ENCODE measurements at regions not wholly inside any gene's neighbourhood (a gene's known extent, or its start where the extent isn't known, plus 50 kb on each side); places are given as distances from the start of the nearest gene placed in this dataset.

DNA sequence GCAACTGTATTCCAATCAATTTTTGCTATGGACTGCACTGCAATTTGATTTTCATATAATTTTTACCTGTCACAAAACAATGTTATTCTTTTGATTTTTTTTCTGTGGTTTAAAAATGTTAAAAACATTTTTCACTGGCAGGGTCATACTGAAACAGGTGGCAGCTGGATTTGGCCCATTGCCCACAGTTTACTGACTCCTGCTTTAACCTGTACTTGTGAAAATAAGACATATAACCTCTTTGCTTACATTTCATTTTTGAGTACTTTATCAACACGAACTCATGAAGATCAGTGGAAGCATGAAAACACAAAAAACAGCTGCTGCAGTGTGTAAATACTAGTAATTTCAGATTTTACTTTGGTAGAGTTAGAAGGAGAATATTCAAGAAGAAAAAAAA lies 313.1 kb downstream of the WDR72 start:
- 0% methylated on average over 1 of the region's 1 CpG for WGBS (ENCODE audit: low lambda C conversion rate)
- Histone ChIP-seq H4K20me1 (ENCODE audit: insufficient read depth) (no peaks in the 10 kb centered on the region), H3K4me2 (no peak overlapping the region), H3K36me3 (replicated peaks in 1 of 2; ENCODE audit: control insufficient read depth in 1 of 2, insufficient read depth in 2 of 2, low read length in 1 of 2) (no peaks in the 10 kb centered on the region), H3K79me2 (ENCODE audit: insufficient read depth) (no peaks in the 10 kb centered on the region), H3K9me2 (no peaks in the 10 kb centered on the region), H2AFZ (ENCODE audit: low read depth) (no peak overlapping the region), H3K9me3 (no peaks in the 10 kb centered on the region), H3K27ac (ENCODE audit: low read depth in 2 of 2, low read length in 1 of 2) (no peak overlapping the region), H3K9ac (no peak overlapping the region), H3F3A (replicated peaks; ENCODE audit: insufficient read depth) (no peaks in the 10 kb centered on the region), H3K4me3 (ENCODE audit: low read depth in 2 of 2, low read length in 1 of 2) (no peak overlapping the region), H3K4me1 (ENCODE audit: control insufficient read depth in 1 of 2, insufficient read depth in 2 of 2, low read depth in 1 of 2, low read length in 1 of 2) (no peaks in the 10 kb centered on the region), H3K27me3 (ENCODE audit: insufficient read depth) (no peaks in the 10 kb centered on the region)
- CTCF ChIA-PET: no interaction called here
- POLR2A ChIA-PET: no interaction called here
- no peak for TF ChIP-seq CHD2 (IDR thresholded peaks at IDR 0.05; ENCODE audit: low read length, partially characterized antibody)
- TF ChIP-seq, protein P1, sequence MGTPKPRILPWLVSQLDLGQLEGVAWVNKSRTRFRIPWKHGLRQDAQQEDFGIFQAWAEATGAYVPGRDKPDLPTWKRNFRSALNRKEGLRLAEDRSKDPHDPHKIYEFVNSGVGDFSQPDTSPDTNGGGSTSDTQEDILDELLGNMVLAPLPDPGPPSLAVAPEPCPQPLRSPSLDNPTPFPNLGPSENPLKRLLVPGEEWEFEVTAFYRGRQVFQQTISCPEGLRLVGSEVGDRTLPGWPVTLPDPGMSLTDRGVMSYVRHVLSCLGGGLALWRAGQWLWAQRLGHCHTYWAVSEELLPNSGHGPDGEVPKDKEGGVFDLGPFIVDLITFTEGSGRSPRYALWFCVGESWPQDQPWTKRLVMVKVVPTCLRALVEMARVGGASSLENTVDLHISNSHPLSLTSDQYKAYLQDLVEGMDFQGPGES (IDR thresholded peaks at IDR 0.05; ENCODE audit: low read depth, low read length): no peak
- no peak for TF ChIP-seq RFX5 (IDR thresholded peaks at IDR 0.05; ENCODE audit: low read length)
- TF ChIP-seq, protein P2, sequence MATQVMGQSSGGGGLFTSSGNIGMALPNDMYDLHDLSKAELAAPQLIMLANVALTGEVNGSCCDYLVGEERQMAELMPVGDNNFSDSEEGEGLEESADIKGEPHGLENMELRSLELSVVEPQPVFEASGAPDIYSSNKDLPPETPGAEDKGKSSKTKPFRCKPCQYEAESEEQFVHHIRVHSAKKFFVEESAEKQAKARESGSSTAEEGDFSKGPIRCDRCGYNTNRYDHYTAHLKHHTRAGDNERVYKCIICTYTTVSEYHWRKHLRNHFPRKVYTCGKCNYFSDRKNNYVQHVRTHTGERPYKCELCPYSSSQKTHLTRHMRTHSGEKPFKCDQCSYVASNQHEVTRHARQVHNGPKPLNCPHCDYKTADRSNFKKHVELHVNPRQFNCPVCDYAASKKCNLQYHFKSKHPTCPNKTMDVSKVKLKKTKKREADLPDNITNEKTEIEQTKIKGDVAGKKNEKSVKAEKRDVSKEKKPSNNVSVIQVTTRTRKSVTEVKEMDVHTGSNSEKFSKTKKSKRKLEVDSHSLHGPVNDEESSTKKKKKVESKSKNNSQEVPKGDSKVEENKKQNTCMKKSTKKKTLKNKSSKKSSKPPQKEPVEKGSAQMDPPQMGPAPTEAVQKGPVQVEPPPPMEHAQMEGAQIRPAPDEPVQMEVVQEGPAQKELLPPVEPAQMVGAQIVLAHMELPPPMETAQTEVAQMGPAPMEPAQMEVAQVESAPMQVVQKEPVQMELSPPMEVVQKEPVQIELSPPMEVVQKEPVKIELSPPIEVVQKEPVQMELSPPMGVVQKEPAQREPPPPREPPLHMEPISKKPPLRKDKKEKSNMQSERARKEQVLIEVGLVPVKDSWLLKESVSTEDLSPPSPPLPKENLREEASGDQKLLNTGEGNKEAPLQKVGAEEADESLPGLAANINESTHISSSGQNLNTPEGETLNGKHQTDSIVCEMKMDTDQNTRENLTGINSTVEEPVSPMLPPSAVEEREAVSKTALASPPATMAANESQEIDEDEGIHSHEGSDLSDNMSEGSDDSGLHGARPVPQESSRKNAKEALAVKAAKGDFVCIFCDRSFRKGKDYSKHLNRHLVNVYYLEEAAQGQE (IDR thresholded peaks at IDR 0.05; ENCODE audit: low read depth, low read length): no peak
- no peak for TF ChIP-seq ELF1 (IDR thresholded peaks at IDR 0.05)
- no peak for TF ChIP-seq RAD21 (IDR thresholded peaks at IDR 0.05; ENCODE audit: low read length)
- TF ChIP-seq EP300 (IDR thresholded peaks at IDR 0.05; ENCODE audit: borderline replicate concordance in 1 of 2, low read depth in 1 of 2, low read length in 1 of 2): no peak
- TF ChIP-seq, protein P3, sequence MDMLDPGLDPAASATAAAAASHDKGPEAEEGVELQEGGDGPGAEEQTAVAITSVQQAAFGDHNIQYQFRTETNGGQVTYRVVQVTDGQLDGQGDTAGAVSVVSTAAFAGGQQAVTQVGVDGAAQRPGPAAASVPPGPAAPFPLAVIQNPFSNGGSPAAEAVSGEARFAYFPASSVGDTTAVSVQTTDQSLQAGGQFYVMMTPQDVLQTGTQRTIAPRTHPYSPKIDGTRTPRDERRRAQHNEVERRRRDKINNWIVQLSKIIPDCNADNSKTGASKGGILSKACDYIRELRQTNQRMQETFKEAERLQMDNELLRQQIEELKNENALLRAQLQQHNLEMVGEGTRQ (IDR thresholded peaks at IDR 0.05; ENCODE audit: borderline replicate concordance, low read depth, low read length): no peak
- TF ChIP-seq, protein P4, sequence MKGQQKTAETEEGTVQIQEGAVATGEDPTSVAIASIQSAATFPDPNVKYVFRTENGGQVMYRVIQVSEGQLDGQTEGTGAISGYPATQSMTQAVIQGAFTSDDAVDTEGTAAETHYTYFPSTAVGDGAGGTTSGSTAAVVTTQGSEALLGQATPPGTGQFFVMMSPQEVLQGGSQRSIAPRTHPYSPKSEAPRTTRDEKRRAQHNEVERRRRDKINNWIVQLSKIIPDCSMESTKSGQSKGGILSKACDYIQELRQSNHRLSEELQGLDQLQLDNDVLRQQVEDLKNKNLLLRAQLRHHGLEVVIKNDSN (IDR thresholded peaks at IDR 0.05; ENCODE audit: borderline replicate concordance, low read depth): no peak
- DNase-seq: no peak

DNA sequence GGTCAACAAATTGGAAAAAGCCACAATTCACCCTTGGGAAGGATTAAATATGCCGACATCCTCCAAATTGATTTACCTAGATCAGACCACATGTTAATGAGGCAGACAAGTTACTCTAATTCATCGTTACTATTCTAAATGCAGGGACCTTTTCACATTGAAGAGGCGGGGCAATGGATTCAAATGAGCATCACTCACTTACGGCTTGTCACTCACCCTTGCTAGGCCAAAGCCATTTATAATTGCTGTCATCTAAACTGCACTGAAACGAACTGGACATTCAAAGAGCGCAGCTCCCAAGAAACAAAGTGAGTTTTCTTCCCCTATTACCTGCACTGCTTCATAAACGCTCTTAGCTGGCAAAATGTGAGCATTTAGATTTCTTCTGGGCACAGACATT lies 313.9 kb downstream of the WDR72 start:
- H3K4me3 ChIP-seq (ENCODE audit: low read depth in 2 of 2, low read length in 1 of 2): no peak overlapping the region
- no peaks in the 10 kb centered on the region for H3K27me3 ChIP-seq (ENCODE audit: insufficient read depth)
- H3K4me1 ChIP-seq (ENCODE audit: control insufficient read depth in 1 of 2, insufficient read depth in 2 of 2, low read depth in 1 of 2, low read length in 1 of 2): no peaks in the 10 kb centered on the region
- POLR2A ChIA-PET: no interaction called here
- H3K79me2 ChIP-seq (ENCODE audit: insufficient read depth): no peaks in the 10 kb centered on the region
- H3K27ac ChIP-seq (ENCODE audit: low read depth in 2 of 2, low read length in 1 of 2): no peak overlapping the region
- no peaks in the 10 kb centered on the region for H4K20me1 ChIP-seq (ENCODE audit: insufficient read depth)
- no peak overlapping the region for H3K4me2 ChIP-seq
- no peaks in the 10 kb centered on the region for H3K36me3 ChIP-seq (replicated peaks in 1 of 2; ENCODE audit: control insufficient read depth in 1 of 2, insufficient read depth in 2 of 2, low read length in 1 of 2)
- no peak for DNase-seq
- no peaks in the 10 kb centered on the region for H3K9me3 ChIP-seq
- H3K9ac ChIP-seq: no peak overlapping the region
- H3F3A ChIP-seq (replicated peaks; ENCODE audit: insufficient read depth): no peaks in the 10 kb centered on the region
- 16% methylated on average over 7 of the region's 7 CpGs for WGBS (ENCODE audit: low lambda C conversion rate)
- H2AFZ ChIP-seq (ENCODE audit: low read depth): no peak overlapping the region
- CTCF ChIA-PET: no interaction called here
- H3K9me2 ChIP-seq: no peaks in the 10 kb centered on the region
- no peak for TF ChIP-seq ELF1 (IDR thresholded peaks at IDR 0.05)
- TF ChIP-seq, protein P1 (IDR thresholded peaks at IDR 0.05; ENCODE audit: low read depth, low read length): no peak
- TF ChIP-seq GABPA (IDR thresholded peaks at IDR 0.05; ENCODE audit: low read depth): no peak
- no peak for TF ChIP-seq RFX5 (IDR thresholded peaks at IDR 0.05; ENCODE audit: low read length)
- TF ChIP-seq NRF1 (IDR thresholded peaks at IDR 0.05; ENCODE audit: low read depth, low read length): no peak
- no peak for TF ChIP-seq CHD2 (IDR thresholded peaks at IDR 0.05; ENCODE audit: low read length, partially characterized antibody)
- no peak for TF ChIP-seq POLR2AphosphoS5 (IDR thresholded peaks at IDR 0.05; ENCODE audit: low read depth, low read length)
- TF ChIP-seq, protein P5, sequence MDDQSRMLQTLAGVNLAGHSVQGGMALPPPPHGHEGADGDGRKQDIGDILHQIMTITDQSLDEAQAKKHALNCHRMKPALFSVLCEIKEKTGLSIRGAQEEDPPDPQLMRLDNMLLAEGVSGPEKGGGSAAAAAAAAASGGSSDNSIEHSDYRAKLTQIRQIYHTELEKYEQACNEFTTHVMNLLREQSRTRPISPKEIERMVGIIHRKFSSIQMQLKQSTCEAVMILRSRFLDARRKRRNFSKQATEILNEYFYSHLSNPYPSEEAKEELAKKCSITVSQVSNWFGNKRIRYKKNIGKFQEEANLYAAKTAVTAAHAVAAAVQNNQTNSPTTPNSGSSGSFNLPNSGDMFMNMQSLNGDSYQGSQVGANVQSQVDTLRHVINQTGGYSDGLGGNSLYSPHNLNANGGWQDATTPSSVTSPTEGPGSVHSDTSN (IDR thresholded peaks at IDR 0.05): no peak
- TF ChIP-seq TCF12 (IDR thresholded peaks at IDR 0.05): no peak
- TF ChIP-seq TAF1 (IDR thresholded peaks at IDR 0.05; ENCODE audit: borderline replicate concordance, low read depth, low read length): no peak
- TF ChIP-seq, protein P6, sequence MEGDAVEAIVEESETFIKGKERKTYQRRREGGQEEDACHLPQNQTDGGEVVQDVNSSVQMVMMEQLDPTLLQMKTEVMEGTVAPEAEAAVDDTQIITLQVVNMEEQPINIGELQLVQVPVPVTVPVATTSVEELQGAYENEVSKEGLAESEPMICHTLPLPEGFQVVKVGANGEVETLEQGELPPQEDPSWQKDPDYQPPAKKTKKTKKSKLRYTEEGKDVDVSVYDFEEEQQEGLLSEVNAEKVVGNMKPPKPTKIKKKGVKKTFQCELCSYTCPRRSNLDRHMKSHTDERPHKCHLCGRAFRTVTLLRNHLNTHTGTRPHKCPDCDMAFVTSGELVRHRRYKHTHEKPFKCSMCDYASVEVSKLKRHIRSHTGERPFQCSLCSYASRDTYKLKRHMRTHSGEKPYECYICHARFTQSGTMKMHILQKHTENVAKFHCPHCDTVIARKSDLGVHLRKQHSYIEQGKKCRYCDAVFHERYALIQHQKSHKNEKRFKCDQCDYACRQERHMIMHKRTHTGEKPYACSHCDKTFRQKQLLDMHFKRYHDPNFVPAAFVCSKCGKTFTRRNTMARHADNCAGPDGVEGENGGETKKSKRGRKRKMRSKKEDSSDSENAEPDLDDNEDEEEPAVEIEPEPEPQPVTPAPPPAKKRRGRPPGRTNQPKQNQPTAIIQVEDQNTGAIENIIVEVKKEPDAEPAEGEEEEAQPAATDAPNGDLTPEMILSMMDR (IDR thresholded peaks at IDR 0.05): no peak
- no peak for TF ChIP-seq EP300 (IDR thresholded peaks at IDR 0.05; ENCODE audit: borderline replicate concordance in 1 of 2, low read depth in 1 of 2, low read length in 1 of 2)
- no peak for TF ChIP-seq FOXM1 (IDR thresholded peaks at IDR 0.05; ENCODE audit: low read depth)

All from SK-N-SH (cell line).